ENCODE measurements at regions not wholly inside any gene's neighbourhood (a gene's known extent, or its start where the extent isn't known, plus 50 kb on each side); places are given as distances from the start of the nearest gene placed in this dataset.

DNA sequence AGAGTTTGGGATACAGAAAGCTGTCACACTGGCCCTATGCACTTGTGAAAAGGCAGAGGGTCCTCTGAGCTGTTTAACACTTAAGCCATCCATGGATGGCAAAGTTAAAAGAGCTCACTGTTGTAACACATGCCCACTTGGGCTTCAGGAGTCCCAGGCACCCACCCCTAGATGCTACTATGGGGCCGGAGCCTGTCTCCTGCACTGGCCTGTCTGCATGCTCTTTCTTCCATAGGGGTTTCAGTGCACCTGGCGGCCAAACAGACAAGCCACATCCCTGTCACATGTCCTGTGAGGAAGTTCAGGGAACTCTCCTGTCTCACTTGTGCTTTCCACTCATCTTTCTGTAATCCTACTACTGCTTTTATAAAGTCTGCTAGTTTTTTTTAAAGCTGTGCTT, 2586.0 kb downstream of the PCDH7 start:
- no peaks in the 10 kb centered on the region for H3K36me3 ChIP-seq
- intact Hi-C loops (cut with DNase I): no loop called here
- no peaks in the 10 kb centered on the region for H3K4me1 ChIP-seq
- DNase-seq (no peak), ATAC-seq (no peak)
- TF ChIP-seq, protein P1, sequence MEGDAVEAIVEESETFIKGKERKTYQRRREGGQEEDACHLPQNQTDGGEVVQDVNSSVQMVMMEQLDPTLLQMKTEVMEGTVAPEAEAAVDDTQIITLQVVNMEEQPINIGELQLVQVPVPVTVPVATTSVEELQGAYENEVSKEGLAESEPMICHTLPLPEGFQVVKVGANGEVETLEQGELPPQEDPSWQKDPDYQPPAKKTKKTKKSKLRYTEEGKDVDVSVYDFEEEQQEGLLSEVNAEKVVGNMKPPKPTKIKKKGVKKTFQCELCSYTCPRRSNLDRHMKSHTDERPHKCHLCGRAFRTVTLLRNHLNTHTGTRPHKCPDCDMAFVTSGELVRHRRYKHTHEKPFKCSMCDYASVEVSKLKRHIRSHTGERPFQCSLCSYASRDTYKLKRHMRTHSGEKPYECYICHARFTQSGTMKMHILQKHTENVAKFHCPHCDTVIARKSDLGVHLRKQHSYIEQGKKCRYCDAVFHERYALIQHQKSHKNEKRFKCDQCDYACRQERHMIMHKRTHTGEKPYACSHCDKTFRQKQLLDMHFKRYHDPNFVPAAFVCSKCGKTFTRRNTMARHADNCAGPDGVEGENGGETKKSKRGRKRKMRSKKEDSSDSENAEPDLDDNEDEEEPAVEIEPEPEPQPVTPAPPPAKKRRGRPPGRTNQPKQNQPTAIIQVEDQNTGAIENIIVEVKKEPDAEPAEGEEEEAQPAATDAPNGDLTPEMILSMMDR (IDR thresholded peaks at IDR 0.05): no peak
- peaks cover 0 to 47% (median 3%) of the 10 kb centered on the region in 11 donors for H3K9me3 ChIP-seq
- WGBS, 2 donors: 87 to 88% methylated on average over 2 of the region's 2 CpGs
- H3K27me3 ChIP-seq: no peaks in the 10 kb centered on the region
- H3K27ac ChIP-seq: no peak overlapping the region
- H3K4me3 ChIP-seq: no peak overlapping the region

DNA sequence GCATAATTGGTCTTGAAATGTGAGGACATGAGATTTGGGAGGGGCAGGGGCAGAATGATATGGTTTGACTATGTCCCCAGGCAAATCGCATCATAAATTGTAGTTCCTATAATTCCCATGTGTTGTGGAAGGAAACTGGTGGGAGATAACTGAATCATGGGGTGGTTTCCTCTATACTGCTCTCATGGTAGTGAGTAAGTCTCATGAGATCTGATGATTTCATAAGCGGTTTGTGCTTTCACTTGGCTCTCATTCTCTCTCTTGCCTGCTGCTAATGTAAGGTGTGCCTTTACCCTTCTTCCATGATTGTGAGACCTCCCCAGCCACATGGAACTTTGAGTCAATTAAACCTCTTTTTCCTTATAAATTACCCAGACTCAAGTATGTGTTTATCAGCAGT, 2595.9 kb downstream of the PCDH7 start:
- H3K9me3 ChIP-seq: peaks cover 0 to 15% (median 0%) of the 10 kb centered on the region in 11 donors
- DNase-seq (no peak), ATAC-seq (no peak)
- no peak overlapping the region for H3K27ac ChIP-seq
- H3K36me3 ChIP-seq: no peaks in the 10 kb centered on the region
- WGBS, 2 donors: 58 to 68% methylated on average over 2 of the region's 2 CpGs
- intact Hi-C loops (cut with DNase I): no loop called here
- H3K27me3 ChIP-seq: no peaks in the 10 kb centered on the region
- H3K4me1 ChIP-seq: no peaks in the 10 kb centered on the region
- TF ChIP-seq, protein P1 (IDR thresholded peaks at IDR 0.05): no peak
- H3K4me3 ChIP-seq: no peak overlapping the region

DNA sequence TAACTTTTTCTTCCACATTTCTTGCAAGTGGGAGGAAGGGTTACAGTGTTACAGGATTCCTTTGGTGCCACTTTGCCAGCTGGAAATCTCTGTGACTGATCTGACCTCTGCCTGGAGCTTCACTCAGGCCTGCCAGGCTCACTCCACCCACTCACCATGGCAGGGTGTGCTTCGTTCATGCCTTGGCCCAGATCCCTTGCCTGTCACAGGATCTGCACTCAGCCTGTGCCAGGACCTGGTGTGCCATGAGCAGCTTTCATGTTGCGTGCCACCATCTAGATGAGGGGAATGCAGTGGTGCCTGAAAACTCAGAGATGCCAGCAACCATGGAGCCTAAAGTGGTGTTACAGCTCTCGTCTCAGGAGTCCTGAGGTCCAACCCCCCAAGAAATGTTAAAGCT, 2596.4 kb downstream of the PCDH7 start:
- TF ChIP-seq, protein P1 (IDR thresholded peaks at IDR 0.05): no peak
- Histone ChIP-seq H3K4me1 (no peaks in the 10 kb centered on the region), H3K4me3 (no peak overlapping the region), H3K9me3 (peaks cover 0 to 15% (median 0%) of the 10 kb centered on the region in 11 donors), H3K36me3 (no peaks in the 10 kb centered on the region), H3K27ac (no peak overlapping the region), H3K27me3 (no peaks in the 10 kb centered on the region)
- 81 to 88% methylated on average over 3 of the region's 3 CpGs for WGBS, 2 donors
- ATAC-seq (no peak), DNase-seq (no peak)
- intact Hi-C loops (cut with DNase I): no loop called here

GRCh38 chr4:33323393-33323792, 2603.2 kb downstream of the PCDH7 start:
- intact Hi-C loops (cut with DNase I): no loop called here
- Histone ChIP-seq H3K4me3 (no peak overlapping the region), H3K9me3 (peaks cover 0 to 17% (median 0%) of the 10 kb centered on the region in 11 donors), H3K36me3 (no peaks in the 10 kb centered on the region), H3K4me1 (no peaks in the 10 kb centered on the region), H3K27me3 (no peaks in the 10 kb centered on the region), H3K27ac (no peak overlapping the region)
- DNase-seq: no peak
- WGBS, 2 donors: 72 to 75% methylated on average over 1 of the region's 1 CpG
- no peak for ATAC-seq
- TF ChIP-seq, protein P1 (IDR thresholded peaks at IDR 0.05): no peak
